GM04504 (cell line): ENCODE measurements at regions not wholly inside any gene's neighbourhood (a gene's known extent, or its start where the extent isn't known, plus 50 kb on each side); places are given as distances from the start of the nearest gene placed in this dataset.

ENCODE experiments used
- DNase-seq: peaks from one replicate; pipeline ENCODE4 v3.0.0-alpha.2; 2012; ENCODE audit warnings: low read depth

DNA sequence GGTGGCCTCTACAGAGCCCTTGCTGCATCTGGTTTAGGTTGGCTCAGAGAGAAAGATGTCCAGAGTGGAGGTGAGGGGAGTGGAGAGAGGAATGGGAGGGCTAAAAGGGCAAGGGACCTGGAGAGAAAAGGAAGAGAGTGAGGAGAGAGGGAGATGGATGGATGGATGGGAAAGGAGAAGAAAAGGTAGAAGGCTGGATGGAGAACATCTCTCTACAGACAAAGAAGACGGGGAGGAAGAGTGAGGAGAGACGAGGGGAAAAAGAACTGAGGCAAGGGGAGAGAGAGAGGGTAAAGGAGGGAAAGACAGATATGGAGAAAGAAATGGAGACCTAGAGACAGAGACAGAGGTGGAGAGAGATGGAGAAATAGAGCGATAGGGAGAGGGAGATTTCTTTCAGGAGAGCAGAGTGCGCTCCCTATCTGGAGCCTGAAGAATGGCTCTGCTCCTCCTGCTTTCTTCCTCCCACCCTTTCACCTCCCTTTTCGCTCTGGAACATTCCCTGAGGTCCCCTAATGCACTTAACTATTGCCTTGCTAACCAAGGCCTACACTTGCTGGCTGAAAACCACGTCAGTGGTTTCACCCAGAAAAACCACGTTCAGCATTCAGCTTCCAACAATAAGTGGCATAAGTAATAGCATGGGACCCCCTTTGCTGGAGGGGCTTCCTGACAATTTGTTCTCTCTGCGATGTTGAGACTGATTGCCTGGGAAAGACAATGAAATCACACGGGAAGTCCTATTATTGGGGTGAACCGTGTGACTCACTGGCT is 286.3 kb downstream of the CDH26 start:
- DNase-seq = no peak

DNA sequence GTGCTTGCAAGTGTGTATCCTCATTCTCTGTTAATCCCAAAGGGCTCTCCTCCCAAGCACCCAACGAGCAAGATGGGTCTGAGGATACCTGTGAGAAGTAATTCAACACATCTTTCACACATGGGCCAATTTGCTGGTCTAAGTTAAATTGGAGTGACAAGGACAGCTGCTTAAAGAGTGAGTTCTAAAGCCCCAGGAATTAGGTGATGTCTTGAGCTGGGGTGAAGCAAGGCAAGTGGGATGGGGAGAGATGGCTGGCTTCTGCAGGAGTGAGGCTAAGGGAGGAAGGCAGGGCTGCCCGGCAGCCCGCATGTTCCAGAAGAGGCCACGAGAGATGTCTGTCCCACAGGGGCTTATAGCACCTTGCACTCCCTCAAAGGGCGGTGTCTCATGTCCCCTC is 288.5 kb downstream of the CDH26 start:
- DNase-seq = no peak

DNA sequence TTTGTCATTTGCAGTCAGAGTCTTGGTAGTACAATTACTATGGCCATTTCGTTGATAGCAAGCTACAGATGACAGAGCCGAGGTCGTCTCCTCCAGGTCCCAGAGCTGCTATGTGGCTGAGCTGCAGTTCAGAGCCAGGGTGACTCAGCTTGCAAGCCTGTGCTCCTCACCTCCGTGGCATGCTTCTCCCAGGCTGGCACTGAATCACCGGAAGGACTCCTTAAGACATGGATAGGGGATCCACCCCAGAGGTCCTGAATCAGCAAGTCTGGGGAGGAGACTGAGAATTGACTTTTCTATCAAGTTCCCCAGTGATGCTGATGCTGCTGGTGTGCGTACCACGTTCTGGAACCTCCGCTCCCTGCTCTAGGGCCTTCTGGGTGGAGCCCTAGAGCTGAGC is 291.2 kb downstream of the CDH26 start:
- DNase-seq = peak; percentile 80

DNA sequence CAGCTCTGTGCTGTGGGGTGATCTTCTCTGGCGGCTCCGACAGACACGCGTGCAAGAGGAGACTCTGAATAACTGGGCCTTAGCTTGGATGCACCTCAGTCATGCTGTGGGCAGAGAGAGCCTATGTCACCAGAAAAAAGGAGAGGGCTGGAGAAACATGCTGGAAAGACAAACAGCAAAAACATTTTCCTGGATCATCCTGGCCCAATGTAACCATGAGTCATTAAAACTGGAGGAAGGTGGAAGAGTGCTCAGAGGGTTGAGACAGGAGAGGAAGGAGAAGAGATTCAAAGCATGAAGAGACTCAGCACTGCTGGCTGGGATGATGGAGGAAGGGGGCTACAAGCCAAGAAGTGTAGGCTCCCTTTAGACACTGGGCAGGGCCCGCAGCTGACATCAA is 292.0 kb downstream of the CDH26 start:
- no peak for DNase-seq

DNA sequence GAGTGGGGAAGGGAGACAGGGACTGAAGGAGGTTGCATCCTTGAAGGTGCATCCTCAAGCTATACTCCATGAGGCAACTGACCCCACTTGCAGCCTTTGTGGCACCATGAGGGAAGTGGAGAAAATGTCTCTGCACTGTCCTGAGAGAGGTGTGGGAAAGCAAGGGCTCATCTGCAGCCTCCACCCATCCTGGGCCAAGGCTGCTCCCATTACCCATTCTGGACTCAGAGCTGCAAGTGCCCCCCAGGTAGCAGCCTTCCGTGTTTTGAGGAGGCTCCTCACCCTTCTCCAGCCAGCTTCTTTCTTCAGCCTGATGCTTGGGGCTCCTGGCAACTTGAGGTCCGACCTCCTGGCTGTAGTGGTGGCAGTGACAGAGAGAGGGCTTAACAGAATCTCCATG is 294.6 kb downstream of the CDH26 start:
- no peak for DNase-seq

DNA sequence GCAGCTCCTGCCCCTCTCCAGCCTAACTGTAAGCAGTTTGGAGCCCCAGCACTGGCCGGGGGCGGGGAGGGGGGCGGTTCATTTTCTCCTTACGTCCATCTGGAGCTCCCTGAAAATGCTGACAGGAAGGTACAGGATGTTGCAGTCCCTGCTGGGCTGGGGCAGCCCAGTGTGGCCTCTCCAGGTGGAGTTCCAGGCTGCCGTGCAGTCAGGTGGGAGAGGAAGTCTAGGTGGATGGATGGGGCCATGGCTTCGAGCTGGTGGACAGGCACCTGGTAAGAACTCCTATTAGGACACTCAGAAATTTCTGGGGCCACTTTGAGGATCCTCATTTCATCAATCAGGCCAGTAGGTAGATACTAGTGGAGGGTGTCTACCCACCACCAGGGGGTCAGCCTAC is 295.2 kb downstream of the CDH26 start:
- DNase-seq = no peak

DNA sequence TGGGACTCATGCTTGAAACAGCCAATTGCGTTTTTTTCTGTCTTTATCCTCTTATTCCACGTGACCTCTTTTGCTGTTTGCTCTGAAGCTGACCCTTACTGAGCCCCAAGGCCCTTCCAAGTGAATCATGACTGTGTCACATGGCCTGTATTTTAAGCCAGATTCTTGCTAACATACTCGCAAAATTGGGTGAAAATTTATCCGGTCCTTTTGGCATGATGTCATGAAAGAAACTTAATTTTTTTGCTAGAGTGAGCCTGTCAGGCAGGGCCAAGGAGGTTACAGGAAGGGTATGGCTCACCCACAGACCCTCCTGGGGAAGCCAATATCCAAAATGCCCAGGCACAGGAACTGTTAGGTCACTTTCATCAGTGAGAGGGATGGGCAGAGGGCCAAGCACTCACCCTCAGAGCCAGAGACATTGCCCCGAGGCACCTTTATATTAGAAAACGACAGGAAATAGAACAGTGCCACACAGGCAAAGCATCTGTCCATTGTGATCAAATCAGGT is 296.7 kb downstream of the CDH26 start:
- DNase-seq = peak; percentile 30

DNA sequence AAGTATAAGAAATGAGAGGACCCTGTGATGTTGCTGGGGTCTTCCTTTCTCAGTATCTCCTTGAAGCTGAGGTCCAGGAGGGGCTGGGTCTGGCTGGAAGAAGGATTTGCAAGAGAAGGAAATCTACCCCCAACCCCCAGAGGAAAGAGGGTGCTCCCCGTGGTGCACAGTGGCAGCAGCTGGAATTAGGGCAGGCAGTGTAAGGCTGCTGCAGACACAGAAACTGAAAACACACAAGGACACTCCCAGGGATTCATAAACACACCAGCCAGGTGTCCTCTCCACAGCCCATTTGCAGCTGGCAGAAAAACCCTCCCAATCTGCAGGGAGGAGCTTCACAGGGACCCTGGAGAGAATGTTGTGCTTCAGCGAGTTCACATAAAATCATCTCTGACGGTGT is 297.2 kb downstream of the CDH26 start:
- no peak for DNase-seq

DNA sequence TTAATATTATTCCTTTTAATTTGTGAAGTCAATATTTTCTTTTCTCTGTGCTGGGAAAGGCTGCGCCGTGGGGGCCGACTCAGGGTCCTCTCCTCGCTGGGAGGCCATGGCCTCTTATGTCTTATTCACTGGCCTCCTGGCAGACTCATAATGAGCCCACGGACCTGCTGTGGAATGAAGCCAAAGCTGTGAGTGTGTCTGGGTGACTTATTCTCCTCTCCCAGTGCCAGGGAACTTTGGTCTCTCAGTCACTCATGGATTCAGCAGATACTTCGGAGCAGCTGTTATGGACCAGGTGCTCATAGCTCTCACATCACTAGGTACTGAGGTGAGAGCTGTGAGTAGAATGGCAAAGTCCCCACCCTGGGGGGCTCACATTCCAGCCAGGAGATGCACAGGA is 297.6 kb downstream of the CDH26 start:
- no peak for DNase-seq

DNA sequence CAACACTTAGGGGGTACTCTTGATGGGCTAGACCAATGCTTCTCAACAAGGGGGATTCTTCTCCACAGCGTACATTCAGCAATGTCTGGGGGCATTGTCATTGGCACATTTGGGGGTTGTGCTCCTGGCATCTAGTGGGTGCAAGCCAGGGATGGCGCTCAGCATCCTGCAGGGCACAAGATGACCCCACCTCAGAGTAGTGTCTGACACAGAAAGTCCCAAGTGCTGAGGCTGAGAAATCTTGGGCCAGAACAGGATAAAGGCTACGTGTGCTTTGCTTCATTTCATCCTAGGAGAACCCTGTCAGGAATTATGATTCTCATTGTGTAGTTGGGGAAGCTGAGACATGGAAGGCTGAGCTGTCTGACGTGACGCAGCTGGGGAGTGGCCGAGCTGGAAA is 298.6 kb downstream of the CDH26 start:
- no peak for DNase-seq

DNA sequence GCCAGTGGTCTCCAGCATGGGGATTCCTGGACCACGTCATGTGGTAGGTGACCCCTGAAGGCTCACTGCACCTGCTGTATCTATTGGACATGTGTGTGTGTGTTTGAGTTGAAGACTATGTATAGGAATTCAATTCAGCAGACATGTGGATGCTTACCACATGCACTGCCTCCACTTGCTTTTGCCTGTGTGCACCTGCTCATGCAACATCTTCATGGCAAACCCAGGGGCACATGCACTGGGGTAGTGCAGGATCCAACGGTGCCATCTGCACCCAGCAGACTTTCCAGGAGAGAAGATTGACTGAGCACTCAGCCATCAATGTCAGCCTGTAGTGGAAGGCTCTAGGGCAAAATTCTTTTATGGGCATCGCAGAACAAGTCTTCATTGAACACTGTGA is 299.4 kb downstream of the CDH26 start:
- DNase-seq = no peak

DNA sequence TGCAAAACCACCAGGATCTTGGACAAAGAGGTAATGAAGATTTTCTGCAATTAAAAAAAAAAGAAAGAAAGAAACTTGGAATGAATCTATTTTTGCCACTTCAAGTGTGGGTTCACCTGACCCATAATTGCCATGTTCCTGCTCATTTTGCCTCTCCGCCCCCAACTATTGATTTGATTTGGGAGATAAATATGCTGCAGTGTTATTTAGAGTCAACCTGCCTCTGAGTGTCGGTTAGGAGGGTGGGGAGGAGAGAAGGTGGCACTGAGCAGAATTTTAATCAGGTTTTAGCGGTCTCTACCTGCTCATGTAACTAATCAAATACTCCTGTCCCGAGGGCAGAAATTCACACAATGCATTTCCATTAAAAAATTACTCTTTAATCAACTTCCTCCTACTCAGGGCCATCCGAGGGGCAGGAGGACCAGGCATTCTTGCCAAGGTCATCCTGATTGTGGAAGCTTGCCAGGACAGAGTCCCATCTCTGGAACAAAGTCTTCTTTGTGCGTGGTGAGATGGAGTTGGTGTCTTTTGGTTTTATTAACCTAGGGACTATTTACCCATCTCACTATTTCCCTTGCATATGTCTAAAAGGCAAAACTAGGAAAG is 300.1 kb downstream of the CDH26 start:
- no peak for DNase-seq

DNA sequence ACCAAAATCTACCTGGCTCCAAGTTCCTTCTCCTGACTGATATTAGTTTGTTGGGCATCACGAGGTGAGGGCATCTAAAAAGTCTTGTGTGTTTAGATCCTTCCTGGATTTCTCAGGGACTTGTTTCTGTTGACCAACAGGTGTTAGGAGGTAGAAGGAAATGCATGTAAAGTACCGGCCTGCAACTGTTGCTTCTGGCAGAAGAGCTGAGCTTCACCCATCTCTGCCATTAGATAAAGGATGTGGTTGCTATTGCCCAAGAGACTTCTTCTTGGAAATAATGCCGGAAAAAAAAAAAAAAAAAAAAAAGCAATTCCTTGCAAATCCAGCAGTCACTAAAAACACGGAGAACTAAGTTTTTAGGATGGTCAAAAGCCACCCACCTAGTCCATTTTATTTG is 303.1 kb downstream of the CDH26 start:
- DNase-seq = no peak

DNA sequence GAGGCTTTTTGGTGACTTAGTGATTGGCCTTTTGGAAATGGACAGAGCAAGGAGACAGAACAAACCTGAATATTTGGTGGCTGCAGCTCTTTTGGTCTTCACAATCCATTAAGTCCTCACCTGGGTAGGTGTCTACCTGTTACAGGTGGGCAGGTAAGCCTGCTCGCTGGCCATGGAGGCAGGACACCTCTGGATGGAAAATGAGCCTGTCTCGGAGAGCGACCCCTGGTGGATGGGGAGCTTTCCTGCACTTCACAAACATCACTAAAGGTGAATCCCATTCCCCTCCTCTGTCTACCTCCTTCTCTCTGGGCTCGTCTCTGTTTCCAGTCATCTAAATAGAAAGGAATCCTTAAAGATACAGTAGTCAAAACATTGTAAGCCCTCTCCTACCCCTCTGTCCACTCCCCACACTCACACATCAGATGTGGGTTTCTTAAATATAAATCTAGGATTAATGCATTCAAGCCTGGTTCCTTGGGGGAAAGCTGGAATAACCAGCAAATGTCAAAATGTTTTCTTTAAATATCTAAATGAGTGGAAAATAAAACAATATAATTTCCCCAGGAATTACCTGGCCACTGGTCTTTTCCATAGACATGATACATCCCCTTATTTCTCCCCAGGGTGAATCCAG is 304.9 kb downstream of the CDH26 start:
- DNase-seq = no peak

DNA sequence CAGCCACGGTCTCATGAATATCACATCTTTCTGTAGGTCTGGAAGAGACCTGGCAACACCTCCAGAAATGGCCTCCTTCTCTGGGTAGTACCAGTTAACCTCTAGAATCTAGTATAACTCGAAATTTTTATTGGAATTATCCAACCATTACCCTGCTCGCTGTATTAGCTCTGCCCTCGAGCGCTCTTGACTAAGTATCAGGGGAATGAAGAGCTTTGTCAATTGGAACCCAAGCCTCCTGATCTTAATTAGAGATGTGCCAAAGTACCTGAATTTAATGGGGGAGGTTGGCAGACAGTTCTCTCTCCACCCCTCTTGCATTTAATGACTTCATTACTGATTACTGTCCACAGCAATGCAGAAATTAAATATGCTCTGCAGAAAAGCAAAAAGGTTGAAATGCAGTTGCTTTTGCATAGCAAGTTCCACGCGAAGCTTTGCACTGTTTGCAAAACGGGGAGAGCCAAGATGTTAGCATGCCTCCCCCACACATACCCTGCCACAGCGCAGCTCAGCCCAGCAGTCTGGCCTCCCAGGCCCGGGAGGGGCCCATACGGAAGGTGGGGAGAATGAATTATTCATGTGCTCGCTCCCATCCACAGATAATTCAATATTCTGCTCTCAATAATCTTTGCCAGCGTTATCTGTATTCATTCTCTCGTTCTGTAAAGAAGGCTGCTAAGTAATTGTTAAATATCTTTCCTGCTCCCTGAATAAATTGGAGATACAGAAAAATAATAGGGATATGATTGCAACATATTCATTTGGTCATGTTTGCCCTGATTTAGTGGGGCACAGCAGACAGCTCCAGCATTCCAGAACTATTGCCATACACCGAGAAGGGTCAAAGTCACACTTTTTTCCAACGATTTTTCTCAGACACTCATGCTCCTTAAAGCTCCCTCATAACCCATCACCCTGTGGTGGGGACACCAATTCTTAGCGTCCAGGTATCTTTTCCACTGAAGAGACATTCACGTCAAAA is 305.8 kb downstream of the CDH26 start:
- no peak for DNase-seq

DNA sequence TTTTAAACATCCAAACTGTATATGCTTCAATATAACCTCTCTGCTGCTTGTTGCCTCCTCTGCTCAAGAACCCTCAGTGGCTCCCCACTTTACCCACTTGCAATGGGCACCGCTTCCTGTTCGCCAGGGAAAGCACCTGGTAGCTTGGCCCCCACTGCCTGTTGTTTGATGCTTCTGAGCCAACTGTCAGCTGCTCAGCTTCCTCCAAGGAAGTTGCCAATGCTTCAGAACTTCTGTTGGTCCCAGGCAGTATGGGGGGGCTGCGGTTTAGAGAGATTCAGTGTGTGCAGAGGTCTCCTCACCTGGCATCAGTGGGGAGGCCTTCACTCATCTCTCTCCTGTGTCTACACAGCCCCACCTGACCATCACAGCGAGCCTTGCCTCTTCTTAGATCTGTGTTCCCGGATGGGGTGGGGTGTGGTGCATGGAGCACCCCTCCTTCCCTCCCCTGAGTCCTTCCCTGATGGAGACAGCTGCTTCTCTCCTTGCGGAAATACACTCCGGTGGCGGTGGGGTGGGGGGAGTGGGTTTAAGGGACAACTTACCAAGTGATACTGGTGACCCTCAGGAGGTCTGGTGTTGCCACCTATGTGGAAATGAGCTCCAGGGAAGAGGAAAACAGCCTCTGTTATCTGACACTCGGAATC is 308.1 kb downstream of the CDH26 start:
- no peak for DNase-seq

DNA sequence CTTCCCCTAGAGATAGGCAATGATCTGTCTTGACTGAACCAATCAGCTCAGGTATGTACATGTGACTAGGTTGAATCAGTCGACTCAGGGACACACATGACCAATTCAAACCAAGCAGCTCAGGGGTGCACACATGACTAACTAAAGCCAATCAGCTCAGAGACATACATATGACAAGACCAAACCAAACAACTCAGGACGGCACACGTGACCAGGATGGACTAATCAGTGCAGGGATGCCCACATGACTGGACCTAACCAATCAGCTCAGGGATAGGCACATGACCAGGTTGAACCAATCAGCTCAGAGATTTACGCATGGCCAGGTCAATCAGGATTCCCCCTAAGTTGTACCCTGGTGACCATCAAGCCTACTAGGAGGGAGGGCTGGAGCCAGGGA is 310.3 kb downstream of the CDH26 start:
- DNase-seq = no peak

DNA sequence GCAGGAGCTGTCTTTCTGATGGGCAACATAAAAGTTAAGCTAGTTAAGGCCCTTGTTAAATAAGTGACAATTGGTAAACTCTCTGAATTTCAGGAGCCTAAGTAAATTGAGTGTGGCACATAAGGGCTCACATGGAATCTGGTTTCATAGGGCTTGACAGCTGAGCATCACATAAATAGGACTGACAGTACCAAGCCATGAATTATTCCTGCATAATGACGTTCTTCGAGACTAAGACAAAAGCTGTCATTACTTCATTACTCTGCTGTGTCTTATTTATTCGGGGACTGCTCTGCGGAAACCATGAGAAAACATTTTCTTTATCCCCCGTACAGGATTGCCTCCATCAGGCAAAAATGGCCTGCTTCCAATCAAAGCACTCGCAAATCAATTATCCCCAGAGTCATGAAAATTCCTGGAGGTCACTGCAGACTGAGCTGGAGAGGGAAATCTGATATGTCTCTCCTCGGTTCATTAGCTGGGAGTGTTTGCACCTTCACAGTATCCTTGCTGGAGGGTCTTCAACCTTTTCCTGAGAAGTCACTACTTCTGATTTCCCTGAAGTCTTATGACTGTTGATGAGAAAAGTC is 311.4 kb downstream of the CDH26 start:
- DNase-seq = no peak

DNA sequence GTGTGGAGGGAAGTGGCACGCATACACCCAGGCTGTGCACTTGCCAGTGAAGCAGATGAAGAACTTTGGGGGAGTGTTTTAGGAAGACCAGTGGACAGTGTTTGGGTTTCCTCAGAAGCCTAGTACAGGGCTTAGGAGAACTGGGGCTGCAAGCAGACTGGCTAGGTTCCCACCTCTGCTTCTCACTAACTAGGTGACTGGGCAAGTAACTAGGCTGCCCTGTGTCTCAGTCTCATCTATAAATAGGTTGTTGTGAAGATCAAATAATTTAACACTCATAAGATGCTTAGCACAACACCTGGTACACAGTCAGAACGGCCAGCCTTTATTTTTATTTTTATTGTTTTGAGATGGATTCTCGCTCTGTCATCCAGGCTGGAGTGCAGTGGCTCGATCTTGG is 312.1 kb downstream of the CDH26 start:
- no peak for DNase-seq

DNA sequence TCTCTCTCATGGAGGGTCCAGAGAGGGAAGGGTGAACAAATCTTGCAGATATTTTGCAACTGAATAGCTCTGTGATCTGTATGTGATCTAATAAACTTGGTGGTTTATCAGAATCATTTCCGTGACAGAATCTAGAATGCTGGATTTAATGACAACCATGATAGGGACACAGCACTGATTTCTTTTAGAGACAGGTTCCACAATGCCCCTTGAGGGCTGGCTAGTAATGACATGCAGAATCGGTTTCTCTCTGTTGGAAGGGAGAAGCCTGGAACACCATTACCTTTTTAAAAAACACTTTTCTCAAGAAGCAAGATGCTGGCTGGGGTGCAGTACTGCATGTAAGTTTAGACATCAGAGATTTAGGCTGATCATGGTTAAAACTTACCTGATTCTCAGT is 313.4 kb downstream of the CDH26 start:
- no peak for DNase-seq

DNA sequence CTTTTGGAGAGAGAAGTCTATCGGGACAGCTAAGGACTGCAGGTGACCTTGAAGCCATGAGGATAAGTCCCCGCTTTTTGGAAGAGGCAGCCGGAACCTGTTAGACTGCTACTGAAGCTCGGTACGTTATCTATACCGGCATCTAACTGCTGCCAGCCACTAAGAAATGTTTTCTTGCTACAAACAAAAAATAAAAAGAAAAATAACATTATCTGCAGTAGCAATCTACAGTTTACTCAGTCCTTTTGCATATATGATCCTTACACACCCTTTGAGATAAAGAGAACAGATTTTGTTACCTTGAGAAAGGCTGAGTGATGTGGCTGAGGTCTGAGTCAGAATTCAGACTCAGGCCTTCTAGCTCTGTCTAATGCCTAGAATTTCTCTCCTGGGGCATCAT is 314.6 kb downstream of the CDH26 start:
- DNase-seq = no peak
